ENCODE measurements at regions not wholly inside any gene's neighbourhood (a gene's known extent, or its start where the extent isn't known, plus 50 kb on each side); places are given as distances from the start of the nearest gene placed in this dataset.

DNA sequence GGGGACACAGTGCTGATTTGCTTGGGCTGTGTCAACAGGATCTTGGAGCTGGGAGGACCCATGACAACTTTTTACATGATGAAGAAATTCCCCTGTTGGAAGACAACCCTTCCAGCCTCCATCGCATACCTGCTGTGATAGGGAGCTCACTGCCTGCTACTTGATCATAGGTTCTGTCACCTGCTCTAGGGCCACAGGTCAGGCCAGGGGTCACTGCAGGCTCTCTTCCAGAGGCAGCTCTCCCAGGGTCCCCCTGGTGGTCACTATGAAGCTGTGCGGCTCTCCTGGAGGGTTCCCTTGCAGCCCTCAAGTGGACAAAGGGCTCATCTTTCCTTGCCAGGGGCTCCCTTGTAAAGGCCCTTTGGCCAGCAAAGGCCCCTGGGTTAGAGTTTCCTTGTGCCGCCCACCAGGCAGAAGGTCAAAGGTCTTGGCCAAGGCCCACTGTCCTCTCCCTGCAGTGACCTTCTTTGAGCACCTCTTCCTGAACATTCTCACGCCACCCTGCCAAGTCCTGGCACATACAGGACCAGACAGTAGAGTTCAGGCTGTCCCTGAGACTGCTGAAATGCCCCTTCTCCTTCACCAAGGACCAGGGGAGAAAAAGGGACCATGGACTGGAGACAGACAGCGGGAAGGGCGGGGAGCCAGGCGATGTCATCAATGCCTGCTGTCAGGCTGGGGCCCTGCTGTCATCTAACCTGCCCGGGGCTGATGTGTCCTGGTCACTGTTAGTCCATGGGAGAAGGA lies 345.1 kb downstream of the DYSF start:
- no peak for DNase-seq (ENCODE audit: low read depth, low spot score)
- TF ChIP-seq, protein P1, sequence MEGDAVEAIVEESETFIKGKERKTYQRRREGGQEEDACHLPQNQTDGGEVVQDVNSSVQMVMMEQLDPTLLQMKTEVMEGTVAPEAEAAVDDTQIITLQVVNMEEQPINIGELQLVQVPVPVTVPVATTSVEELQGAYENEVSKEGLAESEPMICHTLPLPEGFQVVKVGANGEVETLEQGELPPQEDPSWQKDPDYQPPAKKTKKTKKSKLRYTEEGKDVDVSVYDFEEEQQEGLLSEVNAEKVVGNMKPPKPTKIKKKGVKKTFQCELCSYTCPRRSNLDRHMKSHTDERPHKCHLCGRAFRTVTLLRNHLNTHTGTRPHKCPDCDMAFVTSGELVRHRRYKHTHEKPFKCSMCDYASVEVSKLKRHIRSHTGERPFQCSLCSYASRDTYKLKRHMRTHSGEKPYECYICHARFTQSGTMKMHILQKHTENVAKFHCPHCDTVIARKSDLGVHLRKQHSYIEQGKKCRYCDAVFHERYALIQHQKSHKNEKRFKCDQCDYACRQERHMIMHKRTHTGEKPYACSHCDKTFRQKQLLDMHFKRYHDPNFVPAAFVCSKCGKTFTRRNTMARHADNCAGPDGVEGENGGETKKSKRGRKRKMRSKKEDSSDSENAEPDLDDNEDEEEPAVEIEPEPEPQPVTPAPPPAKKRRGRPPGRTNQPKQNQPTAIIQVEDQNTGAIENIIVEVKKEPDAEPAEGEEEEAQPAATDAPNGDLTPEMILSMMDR (IDR thresholded peaks at IDR 0.05; ENCODE audit: low read depth, low read length), result peak; percentile 74

DNA sequence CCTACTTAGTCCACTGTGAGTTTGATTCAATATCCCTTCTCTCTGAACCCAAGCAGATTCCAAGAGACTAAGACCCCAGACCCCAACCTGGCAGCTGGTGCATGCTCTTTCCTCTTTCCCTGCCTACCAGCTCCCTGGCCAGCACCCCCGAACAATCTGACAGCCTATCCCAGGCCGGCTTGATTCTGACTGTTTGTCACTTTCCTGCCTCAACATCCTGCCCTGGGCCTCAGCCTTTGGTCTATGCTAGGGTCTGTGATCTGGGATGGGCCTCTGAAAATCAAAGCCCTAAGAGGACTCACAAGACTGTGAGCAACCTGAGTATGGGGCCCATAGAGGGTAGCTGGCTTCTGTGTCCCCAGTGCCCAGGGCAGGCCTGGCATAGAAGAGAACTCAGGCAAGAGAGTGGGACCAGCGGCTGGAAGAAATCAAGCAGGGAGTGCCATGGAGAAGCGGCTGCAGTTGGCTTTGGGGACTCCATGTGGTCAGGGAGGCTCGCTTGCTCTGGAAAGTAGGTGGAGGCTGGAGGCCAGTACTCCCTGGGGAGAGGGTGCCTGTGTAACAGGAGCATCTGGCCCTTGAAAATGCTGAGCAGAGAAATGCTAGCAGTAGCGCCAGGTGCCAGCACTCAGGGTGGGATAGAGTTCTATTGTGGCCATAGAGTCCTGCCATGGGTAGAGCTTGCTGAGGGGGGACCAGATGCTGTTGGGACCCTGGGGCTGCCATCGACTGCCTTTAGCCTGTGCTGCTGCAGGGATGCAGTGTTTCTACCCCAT lies 343.9 kb downstream of the DYSF start:
- TF ChIP-seq, protein P1 (IDR thresholded peaks at IDR 0.05; ENCODE audit: low read depth, low read length), result no peak
- no peak overlapping the region for H3K27ac ChIP-seq (ENCODE audit: low read depth, low read length)
- H3K27me3 ChIP-seq (ENCODE audit: control insufficient read depth, insufficient read depth, low read length), result no peaks in the 10 kb centered on the region
- ChIA-PET CTCF (interaction anchor here (0.9 to 9.3 kb wide), 14 partner anchors 12 to 354 kb away, joined by 4 to 56 read pairs (median 8); no protein-coding TSS in a partner anchor), POLR2A (no interaction called here)
- H3K4me3 ChIP-seq (ENCODE audit: low read depth, low read length), result no peak overlapping the region
- no peak for DNase-seq (ENCODE audit: low read depth, low spot score)
- no peaks in the 10 kb centered on the region for H3K9me3 ChIP-seq (ENCODE audit: control insufficient read depth, insufficient read depth, low read length)

More for the DNA sequence above, 345.1 kb downstream of the DYSF start:
- Histone ChIP-seq H3K27me3 (ENCODE audit: control insufficient read depth, insufficient read depth, low read length) (peaks cover 5% of the 10 kb centered on the region), H3K4me3 (ENCODE audit: low read depth, low read length) (no peak overlapping the region), H3K27ac (ENCODE audit: low read depth, low read length) (no peak overlapping the region), H3K9me3 (ENCODE audit: control insufficient read depth, insufficient read depth, low read length) (no peaks in the 10 kb centered on the region)
- ChIA-PET POLR2A (no interaction called here), CTCF (interaction anchor here (0.6 to 9.3 kb wide), 23 partner anchors 9 to 499 kb away, joined by 3 to 56 read pairs (median 6); no protein-coding TSS in a partner anchor)

- no peak for DNase-seq (ENCODE audit: low read depth, low spot score)
- no peak overlapping the region for H3K4me3 ChIP-seq (ENCODE audit: low read depth, low read length)
- no peaks in the 10 kb centered on the region for H3K9me3 ChIP-seq (ENCODE audit: control insufficient read depth, insufficient read depth, low read length)
- H3K27ac ChIP-seq (ENCODE audit: low read depth, low read length), result no peak overlapping the region
- POLR2A ChIA-PET, result interaction anchor here (1.0 kb wide), 1 partner anchor 86 kb away, joined by 3 read pairs; no protein-coding TSS in a partner anchor
- CTCF ChIA-PET, result interaction anchor here (0.5 to 9.3 kb wide), 4 partner anchors 19 to 355 kb away, joined by 6 to 56 read pairs (median 21); no protein-coding TSS in a partner anchor
- TF ChIP-seq, protein P1 (IDR thresholded peaks at IDR 0.05; ENCODE audit: low read depth, low read length), result no peak
- H3K27me3 ChIP-seq (ENCODE audit: control insufficient read depth, insufficient read depth, low read length), result peaks cover 2% of the 10 kb centered on the region
Measured at GRCh38 chr2:71796174-71796593, 342.8 kb downstream of the DYSF start.

- no peak for DNase-seq (ENCODE audit: low read depth, low spot score)
- no peak overlapping the region for H3K27ac ChIP-seq (ENCODE audit: low read depth, low read length)
- CTCF ChIA-PET, result interaction anchor here (0.5 to 9.3 kb wide), 4 partner anchors 41 to 356 kb away, joined by 3 to 56 read pairs (median 5); no protein-coding TSS in a partner anchor
- H3K27me3 ChIP-seq (ENCODE audit: control insufficient read depth, insufficient read depth, low read length), result peaks cover 2% of the 10 kb centered on the region
- TF ChIP-seq, protein P1 (IDR thresholded peaks at IDR 0.05; ENCODE audit: low read depth, low read length), result no peak
- POLR2A ChIA-PET, result interaction anchor here (1.0 kb wide), 1 partner anchor 87 kb away, joined by 3 read pairs; no protein-coding TSS in a partner anchor
- H3K4me3 ChIP-seq (ENCODE audit: low read depth, low read length), result no peak overlapping the region
- H3K9me3 ChIP-seq (ENCODE audit: control insufficient read depth, insufficient read depth, low read length), result no peaks in the 10 kb centered on the region
Measured at GRCh38 chr2:71795486-71795885, 342.1 kb downstream of the DYSF start.
